GM19438 (cell line): ENCODE measurements at regions not wholly inside any gene's neighbourhood (a gene's known extent, or its start where the extent isn't known, plus 50 kb on each side); places are given as distances from the start of the nearest gene placed in this dataset.

Experiments
- ATAC-seq: cut with Tn5 transposase; IDR thresholded peaks from one replicate; pipeline ENCODE4 v1.9.1; 2021; ENCODE audit warnings: low read depth; ENCODE audit not compliant: unreplicated experiment

- ATAC-seq: no peak
Measured at GRCh38 chr15:36313736-36314280, 265.6 kb upstream of the CDIN1 start.

DNA sequence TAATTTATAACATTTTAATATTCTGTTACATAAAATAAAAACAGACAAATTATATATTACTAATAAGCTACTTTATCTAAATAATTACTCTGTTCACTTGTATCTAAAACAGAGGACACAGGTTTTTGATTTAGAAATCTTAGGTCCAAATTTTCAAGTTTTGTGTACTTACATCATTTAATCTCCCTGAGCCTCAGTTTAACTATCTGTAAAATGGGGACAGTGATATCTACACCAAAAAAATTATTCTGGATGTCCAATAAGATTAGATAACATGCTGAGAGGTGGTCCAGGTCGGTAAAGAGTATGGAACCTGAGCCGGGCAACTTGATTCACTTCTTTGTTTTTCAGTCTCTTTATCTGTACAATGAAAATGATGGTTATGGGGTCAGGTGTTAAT, 263.8 kb upstream of the CDIN1 start:
- ATAC-seq: no peak

- ATAC-seq: no peak
Measured at GRCh38 chr15:36323615-36324014, 255.8 kb upstream of the CDIN1 start.

DNA sequence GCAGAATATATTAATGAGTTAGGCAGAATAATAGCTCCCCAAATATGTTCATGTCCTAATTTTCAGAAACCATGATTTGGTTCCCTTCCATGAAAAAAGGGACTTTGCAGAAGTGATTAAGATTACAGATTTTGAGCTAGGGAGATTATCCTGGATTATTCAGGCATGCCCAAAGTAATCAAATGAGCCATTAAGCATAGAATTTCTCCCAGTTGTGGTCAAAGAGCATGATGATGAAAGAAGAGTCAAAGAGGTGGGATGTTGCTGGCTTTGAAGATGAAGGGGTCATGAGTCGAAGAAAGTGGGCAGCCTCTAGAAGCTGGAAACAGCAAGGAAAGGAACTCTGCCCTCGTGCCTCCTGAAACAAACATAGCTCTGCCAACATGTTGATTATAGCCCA, 254.2 kb upstream of the CDIN1 start:
- ATAC-seq: no peak

DNA sequence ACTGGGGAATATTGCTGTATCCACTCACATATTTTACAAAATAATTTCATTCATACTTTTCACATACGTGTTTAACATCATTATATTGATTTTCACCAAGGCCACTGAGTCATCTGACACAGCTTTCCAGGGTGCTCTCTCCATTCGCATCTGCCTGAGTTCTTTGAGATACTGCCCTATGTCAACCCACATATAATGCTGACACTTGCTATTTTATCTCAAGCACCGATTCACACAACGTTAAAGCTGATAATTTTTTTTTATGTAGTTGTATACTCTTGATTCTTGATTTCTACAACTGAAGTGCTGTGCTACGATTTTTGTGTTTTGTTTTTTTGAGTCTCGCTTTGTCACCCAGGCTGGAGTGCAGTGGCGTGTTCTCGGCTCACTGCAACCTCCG, 249.8 kb upstream of the CDIN1 start:
- no peak for ATAC-seq

- no peak for ATAC-seq
Measured at GRCh38 chr15:36330598-36330997, 248.8 kb upstream of the CDIN1 start.

GRCh38 chr15:36331531-36332275, 247.7 kb upstream of the CDIN1 start:
- ATAC-seq: no peak

GRCh38 chr15:36332301-36332700, 247.1 kb upstream of the CDIN1 start:
- ATAC-seq: no peak

DNA sequence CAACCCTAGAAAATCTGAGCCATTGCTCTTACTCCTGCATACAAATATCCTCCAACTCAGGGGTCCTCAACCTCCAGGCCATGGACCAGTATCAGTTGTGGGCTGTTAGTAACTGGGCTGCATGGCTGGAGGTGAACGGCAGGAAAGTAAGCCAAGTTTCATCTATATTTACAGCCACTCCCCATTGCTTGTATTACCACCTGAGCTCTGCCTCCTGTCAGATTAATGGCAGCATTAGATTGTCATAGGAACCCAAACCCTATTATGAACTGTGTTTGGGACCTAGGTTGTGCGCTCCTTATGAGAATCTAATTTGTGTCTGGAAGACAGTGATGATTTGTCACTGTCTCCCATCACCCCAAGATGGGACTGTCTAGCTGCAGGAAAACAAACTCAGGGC, 246.5 kb upstream of the CDIN1 start:
- no peak for ATAC-seq

DNA sequence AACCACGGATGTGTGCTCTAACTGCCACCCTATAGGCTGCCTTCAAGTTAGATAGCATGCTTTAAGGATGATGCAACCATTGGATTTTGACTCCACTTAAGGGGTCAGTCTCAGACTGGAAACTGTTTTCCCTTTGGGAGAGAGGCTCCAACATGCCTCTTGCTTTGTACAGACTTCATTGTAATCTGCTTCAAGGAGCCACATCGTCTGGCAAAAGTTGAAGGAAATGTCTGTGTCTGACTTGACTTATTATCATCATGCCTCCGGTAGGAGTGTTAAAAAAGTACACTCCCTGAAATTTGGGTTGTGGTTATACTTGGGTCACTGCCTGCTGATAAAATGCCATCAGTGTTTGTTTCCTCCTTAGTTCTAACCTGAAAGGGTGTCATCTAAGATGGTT, 245.4 kb upstream of the CDIN1 start:
- ATAC-seq: no peak

DNA sequence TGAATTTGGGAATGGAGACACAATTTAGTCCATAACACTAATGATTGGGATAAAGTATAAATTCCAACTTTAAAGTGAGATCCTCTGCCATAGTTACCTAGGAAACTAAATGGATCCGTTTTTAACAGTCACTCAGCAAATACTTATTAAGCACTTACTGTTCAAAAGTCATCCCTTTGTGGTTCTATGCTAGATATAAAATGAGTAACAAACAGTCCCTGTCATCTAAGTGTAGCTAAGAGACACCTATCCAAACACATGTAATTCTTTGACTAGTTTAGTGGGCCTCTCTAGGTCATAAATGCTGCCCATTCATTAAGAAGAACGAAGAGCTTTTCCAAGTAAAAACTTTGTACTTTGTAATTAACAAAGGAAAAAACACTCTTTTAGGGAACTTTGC, 244.2 kb upstream of the CDIN1 start:
- ATAC-seq: no peak

DNA sequence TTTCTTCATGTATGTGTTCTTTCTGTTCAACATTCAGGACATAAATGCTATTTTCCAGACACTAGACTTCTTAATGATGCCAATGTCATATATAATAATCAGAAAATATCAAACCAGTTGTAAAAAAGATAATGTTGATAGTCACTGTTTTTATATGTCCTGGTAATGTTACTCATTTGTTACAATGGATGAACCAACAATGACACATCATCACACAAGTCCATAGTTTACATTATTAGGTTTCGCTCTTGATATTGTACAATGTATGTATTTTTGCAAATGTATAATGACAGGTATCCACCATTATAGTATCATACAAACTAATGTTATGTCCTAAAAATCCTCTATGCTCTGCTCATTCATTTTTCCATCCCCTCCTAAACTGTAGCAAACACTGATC, 243.8 kb upstream of the CDIN1 start:
- ATAC-seq: no peak

DNA sequence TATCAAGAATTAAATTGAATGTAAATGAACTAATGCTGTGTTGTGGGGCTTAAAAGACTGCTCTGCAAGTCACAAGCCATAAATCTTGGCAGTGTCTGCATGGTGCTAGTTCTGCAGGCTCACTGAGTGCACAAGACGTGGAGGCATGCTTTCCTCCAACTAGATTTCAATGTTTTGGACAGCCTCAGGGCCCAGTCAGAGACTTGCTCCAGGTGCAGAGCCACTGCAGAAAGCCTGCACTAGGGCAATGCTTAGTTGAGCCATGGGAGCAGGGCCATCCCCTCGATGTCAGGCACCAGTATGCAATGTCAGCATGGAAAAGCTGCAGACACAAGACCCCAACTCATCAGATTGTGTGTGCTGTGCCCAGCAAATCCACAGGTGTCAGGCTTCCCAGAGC, 234.5 kb upstream of the CDIN1 start:
- no peak for ATAC-seq

DNA sequence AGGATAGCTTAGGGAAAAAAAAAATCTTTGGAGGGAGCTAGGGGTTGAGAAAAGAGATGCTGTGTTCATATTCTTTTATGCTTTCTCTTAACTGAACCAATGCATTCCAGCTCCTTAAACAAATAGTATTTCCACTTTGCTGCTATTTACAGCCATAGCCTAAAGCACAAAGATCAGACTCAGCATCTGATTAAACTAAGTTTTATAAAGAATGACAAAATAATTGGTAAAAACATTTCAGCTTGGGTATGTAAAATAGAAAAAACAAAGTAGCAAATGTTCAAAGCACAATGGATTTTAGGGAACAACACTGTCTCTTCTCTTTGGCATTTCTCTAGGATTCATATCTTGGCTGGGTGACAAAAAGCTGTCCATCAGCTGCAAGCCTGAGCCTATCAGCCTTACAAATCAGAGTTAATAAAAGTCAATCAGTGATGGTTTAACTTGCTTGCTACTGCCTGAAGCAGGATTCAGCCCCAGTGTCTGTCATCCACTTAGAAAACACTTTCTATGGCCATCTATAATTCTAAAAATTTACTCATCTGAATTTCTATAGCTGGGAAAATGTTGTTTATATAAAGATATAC, 232.1 kb upstream of the CDIN1 start:
- ATAC-seq: no peak

DNA sequence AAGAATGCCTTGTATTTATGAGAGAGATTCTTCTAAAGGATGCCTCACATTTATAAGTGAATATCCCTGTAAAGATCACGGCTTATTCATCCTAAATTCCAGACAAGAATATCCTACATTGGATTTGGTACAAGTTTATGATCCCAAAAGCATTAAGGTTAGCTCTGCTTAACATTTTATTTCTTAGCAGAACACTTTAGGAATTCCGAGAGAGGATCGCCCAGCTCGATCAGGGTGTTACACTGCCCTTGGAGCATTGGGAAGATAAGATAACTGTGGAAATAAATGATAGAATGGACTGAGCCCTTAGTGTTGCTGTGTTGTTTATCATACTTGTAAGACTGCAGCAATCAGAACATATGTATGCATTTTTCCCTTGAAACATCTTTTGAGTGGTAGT, 223.0 kb upstream of the CDIN1 start:
- no peak for ATAC-seq

DNA sequence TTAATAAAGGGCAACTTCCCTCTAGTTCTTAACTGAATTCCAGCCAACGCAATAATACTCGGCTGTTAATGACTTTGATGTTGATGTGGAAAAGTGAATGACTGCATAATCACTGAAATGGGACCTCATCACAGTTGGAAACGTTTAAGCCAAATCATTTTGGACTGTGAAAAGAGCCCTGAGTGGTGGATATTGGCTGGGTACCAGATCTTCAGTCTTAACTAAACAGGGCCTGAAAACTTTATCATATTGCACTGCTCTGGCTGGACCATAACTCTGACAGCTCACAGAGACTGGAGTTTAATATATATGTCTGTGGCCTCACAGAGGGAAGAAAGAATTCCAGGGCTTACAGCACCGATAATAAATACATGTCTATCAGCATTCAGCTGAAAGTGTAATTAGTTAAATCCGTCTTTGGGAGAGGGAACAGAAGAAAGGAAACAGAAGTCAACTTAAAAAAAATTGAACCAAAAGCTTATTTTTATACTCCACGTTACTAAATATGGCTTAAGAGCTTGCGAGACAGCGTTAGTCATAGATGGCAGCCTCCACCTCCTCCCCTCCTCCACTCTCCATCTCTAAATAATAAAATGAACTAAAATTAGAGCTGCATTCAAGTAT, 222.3 kb upstream of the CDIN1 start:
- ATAC-seq: no peak

GRCh38 chr15:36358094-36358493, 221.3 kb upstream of the CDIN1 start:
- no peak for ATAC-seq

DNA sequence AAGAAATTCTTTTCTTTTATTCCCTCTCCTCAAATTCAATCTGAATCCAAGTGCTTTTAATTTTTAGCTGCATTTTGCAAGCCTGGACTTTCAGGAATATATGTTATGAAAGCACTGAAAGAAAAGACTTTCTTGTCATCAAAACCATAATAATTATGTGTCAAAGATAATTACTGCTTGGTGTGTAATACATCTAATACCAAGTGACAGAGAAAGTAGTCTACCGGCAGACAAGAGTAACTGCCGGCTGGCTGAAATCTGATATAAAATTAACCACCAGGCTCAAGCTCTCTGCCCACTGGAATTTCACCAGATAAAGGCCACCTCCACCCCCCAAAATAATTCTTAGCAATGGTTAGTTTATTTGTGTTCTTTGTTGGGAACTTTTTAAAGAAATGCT, 220.9 kb upstream of the CDIN1 start:
- ATAC-seq: no peak

GRCh38 chr15:36359286-36359685, 220.1 kb upstream of the CDIN1 start:
- no peak for ATAC-seq

- no peak for ATAC-seq
Measured at GRCh38 chr15:36361351-36361870, 218.0 kb upstream of the CDIN1 start.

DNA sequence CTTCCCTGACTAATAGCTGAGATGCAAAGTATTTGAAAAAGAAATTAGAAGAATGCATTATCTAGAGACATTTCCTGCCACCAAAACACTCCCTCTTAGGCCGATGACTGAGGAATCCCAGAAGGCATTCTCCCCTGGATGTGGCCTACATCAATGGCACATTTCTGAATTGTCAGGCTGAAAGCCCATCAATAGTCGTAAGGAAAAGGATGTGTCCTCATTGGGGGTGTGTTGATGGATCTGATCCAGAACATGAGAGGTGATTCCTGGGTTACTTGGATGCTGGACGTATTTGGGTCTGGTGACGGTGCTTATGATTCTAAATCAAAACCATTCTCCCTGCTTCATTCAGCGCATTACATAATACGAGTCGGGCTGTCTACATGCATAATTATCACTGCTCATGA, 216.9 kb upstream of the CDIN1 start:
- no peak for ATAC-seq

- ATAC-seq: no peak
Measured at GRCh38 chr15:36363335-36363734, 216.1 kb upstream of the CDIN1 start.
